GM19455 (cell line): ENCODE measurements at regions not wholly inside any gene's neighbourhood (a gene's known extent, or its start where the extent isn't known, plus 50 kb on each side); places are given as distances from the start of the nearest gene placed in this dataset.
"Not testable (repeated sequence)": the region's sequence is repeated elsewhere in the genome, so short reads cannot be mapped to it uniquely, and the experiment has no call there.

ENCODE experiments used
- ATAC-seq: cut with Tn5 transposase; IDR thresholded peaks from one replicate; pipeline ENCODE4 v1.9.1; 2021; ENCODE audit not compliant: unreplicated experiment

DNA sequence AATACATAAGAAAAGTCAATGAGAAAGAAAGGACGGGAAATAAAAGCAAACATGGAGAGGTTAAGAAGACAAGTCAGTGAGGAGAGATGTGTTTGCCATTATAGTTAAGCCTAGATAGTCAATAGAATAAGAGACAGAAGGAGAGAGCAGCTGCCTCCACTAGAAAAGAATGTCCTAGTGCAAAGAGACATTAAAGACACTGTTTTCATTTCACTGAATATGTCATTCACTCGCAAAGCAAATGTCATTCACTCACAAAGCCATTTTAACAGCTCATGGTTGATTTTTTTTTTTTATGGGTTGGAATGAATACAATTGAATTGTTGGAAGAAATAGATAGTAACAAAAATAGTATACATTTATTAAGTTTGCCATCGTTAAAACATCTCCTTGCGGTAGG, 1007.6 kb downstream of the DNAJB9 start:
- ATAC-seq: no peak

GRCh38 chr7:109579901-109580300, 1010.2 kb downstream of the DNAJB9 start:
- ATAC-seq: no peak

DNA sequence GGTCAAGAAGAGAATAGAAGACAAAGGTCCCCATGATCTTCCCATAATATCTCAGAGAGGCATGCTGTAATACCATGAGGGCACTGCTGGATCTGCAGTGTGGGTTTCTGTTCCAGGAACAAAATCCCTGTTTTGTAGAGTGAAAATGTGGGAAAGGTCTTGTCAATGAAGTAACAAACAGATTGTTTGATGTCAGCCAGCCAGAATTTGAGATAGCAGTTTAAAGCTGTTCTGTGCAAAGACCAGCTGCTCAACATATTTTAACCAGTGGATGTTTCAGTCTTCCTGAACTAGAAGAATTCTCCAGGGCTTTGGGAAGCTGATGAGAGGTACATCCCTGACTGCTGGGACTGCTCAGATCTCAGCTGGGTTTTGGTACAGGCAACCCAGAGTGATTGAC, 1012.5 kb downstream of the DNAJB9 start:
- no peak for ATAC-seq

- ATAC-seq: not testable (repeated sequence)
These were observed 1027.3 kb downstream of the DNAJB9 start for GRCh38 chr7:109596948-109597347.

DNA sequence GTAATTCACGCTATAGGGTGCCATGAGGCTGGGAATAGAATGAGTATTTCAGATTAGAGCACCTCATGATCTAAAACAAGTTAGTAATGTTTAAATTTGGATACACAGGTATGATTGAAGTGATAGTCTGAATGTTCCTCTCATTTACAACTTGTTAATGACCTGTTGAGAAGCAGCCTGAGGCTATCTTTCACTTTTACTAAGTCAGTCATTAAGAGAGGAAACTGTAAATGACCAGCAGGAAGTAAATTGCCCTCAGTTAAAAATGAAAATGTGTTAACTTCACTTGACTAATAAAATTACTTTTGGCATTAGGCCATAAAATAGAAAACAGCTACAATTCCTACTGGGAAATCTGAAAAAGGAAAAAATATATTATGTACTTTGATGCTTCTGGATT, 1042.0 kb downstream of the DNAJB9 start:
- ATAC-seq: no peak

DNA sequence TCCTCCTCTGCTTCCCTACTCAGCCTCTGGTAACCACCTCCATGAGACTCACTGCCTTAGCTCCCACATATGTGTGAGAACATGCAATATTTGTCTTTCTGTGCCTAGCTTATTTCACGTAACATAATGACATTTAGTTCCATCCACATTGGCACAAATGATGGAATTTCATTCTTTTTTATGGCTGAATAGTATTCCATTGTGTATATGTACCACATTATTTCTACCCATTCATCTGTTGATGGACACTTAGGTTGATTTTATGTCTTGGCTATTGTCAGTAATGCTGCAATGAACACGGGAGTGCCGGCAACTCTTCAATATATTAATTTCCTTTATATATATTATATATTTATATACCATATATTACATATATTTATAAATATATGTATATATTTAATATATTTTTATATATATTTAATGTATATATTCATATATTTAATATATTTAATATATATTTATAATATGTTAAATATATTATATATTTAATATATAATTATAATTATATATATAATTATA, 1046.9 kb downstream of the DNAJB9 start:
- no peak for ATAC-seq

DNA sequence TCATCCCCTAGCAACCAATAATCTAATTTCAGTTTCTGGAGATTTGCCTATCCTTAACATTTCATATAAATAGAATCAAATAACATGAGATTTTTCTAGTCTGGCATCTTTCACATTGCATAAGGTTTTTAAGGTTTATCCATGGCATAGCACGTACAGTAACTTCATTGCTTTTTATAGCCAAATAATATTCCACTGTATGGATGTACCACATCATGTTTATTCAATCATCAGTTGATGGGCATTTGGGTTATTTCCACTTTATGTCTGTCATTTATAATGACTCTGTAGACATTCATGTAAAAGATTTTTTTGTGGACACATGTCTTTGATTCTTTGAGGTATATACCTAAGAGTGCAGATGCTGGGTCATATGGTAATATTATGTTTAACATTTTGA, 1052.6 kb downstream of the DNAJB9 start:
- ATAC-seq: no peak

DNA sequence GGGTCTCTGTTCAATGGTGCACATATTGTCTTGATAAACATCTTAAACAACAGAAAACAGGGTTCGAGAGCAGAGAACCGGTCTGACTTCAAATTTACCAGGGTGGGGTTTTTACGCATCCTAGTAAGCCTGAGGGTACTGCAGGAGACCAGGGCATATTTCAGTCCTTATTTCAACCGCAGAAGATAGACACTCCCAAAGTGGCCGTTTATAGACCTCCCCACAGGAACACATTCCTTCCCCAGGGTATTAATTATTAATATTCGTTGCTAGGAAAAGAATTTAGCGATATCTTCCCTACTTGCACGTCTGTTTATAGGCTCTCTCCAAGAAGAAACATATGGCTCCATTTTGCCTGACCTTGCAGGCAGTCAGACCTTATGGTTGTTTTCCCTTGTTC, 1063.2 kb downstream of the DNAJB9 start:
- not testable (repeated sequence) for ATAC-seq

- ATAC-seq: no peak
These were observed 1065.7 kb downstream of the DNAJB9 start for GRCh38 chr7:109635374-109635773.

GRCh38 chr7:109637428-109637990, 1067.8 kb downstream of the DNAJB9 start:
- ATAC-seq: no peak

DNA sequence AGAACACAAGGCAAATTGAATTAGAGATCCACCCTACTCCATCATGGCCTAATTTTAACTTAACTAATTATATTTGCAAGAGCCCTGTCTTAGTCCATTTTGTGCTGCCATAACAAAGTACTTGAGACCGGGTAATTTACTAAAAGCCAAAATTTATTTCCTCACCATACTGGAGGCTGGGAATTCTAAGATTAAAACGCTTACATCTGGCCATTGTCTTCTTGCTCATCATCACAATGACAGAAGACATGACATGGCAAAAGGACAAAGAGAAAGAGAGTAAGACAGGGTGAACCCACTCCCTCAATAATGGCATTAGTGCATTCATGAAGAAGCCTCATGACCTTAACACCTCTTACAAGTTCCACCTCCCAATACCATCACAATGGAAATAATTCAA, 1068.6 kb downstream of the DNAJB9 start:
- no peak for ATAC-seq

DNA sequence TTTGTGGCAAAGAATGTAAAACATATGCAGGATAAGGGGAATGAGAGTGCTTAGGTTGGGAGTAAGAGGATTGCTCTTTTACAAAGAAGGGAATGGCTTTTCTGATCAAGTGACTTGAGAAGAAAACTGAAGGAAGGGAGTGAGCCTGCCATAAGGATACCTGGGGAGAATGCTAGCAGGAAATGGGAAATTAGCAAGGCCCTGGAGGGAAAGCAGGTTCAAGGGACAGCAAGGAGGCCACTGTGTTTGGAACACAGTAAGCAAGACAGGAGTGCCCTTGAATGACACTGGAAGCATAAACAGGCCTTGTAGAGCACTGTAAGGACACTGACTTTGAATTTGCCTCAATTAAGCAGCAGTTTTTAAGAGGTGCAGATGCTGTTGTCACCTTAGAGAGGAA, 1069.9 kb downstream of the DNAJB9 start:
- ATAC-seq: no peak

DNA sequence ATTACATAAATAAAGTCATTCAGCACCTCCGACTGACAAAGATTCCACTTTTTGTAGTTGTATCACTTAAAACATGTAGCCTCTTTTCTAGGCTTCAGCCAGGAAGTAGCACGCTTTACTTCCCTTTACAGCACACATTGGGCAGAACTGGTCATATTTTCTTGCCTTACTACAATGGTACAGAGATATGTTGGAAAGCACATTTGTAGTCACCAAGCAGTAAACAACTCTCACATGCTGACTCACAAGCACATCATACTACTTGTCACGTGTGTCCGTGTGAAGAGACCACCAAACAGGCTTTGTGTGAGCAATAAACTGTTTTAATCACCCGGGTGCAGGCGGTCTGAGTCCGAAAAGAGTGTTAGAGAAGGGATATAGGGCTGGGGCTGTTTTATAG, 1071.8 kb downstream of the DNAJB9 start:
- ATAC-seq: no peak

- no peak for ATAC-seq
These were observed 1076.5 kb downstream of the DNAJB9 start for GRCh38 chr7:109646124-109646523.

GRCh38 chr7:109646594-109646993, 1076.9 kb downstream of the DNAJB9 start:
- not testable (repeated sequence) for ATAC-seq

DNA sequence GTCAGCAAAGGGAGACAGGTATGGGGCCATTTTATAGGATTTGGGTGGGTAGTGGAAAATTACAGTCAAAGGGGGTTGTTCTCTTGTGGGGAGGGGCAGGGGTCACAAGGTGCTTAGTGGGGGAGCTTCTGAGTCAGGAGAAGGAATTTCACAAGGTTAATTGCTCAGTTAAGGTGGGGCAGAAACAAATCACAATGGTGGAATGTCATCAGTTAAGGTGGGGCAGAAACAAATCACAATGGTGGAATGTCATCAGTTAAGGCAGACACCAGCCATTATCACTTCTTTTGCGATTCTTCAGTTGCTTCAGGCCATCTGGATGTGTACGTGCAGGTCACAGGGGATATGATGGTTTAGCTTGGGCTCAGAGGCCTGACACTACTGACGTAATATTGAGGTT, 1077.6 kb downstream of the DNAJB9 start:
- ATAC-seq: not testable (repeated sequence)

DNA sequence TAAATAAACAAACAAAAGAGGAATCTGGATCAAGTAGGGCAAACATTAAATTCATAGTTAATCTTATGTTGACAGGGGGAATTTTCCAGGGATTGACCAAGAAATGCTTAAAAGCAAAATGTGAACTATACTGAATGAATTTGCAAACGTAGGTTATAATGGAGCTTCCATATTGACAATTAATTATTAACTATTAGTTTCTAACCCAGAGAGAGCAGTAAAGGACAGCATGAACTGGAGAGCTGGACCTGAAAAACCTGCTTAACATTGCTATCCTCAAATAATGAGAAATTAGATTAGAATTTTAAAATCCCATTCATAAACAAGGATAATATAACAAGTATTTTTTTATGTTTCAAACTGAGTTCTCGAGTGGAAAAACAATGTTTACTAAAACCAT, 1089.6 kb downstream of the DNAJB9 start:
- ATAC-seq: no peak

DNA sequence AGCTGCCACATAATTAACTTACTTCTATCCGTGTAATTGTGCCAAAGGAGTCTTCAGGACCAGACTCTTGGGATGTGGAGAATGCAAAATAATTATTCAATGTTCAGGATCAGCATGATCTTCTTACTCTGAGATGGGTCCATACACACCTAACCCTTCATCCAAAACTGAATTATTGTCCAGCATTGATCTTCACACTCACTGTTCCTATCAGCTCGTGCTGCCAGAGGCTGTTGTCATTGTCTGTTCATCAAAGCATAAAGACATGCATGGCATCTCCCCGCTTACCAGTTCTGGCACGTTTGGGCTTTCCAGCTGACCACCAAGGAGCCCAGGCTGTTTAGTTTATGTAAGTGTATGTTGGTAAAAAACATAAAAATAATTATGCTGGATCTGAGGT, 1090.7 kb downstream of the DNAJB9 start:
- no peak for ATAC-seq

DNA sequence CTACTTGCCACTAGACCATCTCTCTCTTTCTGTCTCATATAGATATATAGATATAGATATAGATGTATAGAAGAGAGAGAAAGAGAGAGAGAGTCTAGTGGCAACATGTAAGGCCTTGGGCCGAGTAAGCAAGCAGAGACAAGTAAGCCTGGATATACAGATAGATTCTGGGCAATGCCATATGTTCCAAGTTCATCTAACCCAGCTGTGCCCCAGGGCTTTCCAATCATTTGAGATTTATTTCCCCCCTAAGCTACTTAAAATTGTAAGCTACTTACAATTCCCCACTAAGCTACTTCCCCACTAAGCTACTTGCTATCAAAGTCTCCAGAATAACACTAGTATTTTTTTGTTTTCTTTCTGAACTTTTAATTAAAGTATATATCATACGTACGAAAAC, 1094.1 kb downstream of the DNAJB9 start:
- ATAC-seq: no peak

GRCh38 chr7:109687269-109687668, 1117.6 kb downstream of the DNAJB9 start:
- not testable (repeated sequence) for ATAC-seq

GRCh38 chr7:109692613-109693012, 1122.9 kb downstream of the DNAJB9 start:
- ATAC-seq: not testable (repeated sequence)

DNA sequence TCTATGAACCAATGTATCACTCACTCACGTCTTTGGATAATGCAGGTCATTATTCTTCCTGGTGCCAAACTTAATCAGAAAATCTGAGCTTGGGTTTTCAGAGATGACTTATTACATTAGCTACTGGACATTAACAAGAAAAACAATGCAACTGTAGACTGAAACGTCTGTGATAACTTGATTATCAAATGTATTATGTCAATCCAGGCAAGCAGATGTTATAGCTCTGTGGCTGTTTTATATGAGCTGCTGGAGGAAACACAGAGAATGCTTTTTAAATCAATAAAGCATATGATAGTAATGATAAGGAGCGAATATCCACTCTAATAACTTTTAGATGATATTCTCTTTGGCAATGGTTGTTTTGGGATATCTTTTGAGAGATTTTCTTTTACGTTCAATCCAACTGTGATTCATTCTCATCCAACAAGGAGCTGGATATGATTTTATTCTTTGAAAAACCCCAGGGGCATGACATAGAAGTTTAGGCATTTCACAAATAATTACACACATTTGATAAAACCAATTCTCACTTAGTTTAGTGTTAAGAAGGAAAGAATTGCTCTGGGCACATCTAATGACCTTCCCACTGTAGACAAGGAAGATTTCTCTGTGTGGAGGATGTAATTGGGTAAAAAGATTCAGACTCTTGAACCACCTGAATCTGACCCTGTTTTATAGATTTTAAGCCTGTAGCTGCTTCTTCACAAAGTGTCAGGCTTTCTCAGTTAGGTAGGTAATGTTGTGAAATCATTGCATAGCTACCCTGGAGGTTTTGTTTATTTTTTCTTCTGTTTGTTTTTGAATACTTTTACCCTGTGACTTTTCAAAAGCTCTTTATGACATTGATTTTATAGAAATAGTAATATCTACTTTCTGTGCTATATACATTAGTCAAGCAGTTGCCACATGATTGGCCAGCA, 1124.7 kb downstream of the DNAJB9 start:
- ATAC-seq: no peak
